ENCODE measurements at regions not wholly inside any gene's neighbourhood (a gene's known extent, or its start where the extent isn't known, plus 50 kb on each side); places are given as distances from the start of the nearest gene placed in this dataset.
"Not testable (repeated sequence)": the region's sequence is repeated elsewhere in the genome, so short reads cannot be mapped to it uniquely, and the experiment has no call there.

DNA sequence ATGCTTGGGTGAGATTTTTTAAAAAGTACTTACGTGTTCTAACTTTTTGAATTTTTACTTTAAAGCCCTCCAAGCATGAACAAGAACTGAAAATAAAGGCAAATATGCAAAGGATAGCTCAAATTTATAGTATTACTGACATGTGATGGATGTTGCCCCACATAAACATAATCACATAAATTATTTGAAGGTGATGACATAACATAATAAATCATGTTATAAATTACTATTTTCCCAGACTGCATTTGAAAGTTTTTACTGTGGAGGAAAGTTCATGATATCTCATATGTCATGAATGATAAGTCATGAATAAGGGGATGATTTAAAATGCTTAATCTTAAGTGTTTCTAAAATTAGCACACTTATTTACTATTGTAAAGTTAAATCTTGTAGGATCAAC lies 705.7 kb upstream of the SLITRK1 start:
- no peak for DNase-seq (ENCODE audit: low read depth in 1 of 2, low spot score in 1 of 2)
- Histone ChIP-seq H3K4me3 (replicated peaks; ENCODE audit: insufficient read depth, low read length) (no peak overlapping the region), H3K27me3 (ENCODE audit: insufficient read depth, poor library complexity, severe bottlenecking) (no peaks in the 10 kb centered on the region), H3K27ac (replicated peaks) (no peak overlapping the region)
- TF ChIP-seq SPI1 (IDR thresholded peaks at IDR 0.05; ENCODE audit: borderline replicate concordance, low read depth), result no peak
- TF ChIP-seq, protein P1, sequence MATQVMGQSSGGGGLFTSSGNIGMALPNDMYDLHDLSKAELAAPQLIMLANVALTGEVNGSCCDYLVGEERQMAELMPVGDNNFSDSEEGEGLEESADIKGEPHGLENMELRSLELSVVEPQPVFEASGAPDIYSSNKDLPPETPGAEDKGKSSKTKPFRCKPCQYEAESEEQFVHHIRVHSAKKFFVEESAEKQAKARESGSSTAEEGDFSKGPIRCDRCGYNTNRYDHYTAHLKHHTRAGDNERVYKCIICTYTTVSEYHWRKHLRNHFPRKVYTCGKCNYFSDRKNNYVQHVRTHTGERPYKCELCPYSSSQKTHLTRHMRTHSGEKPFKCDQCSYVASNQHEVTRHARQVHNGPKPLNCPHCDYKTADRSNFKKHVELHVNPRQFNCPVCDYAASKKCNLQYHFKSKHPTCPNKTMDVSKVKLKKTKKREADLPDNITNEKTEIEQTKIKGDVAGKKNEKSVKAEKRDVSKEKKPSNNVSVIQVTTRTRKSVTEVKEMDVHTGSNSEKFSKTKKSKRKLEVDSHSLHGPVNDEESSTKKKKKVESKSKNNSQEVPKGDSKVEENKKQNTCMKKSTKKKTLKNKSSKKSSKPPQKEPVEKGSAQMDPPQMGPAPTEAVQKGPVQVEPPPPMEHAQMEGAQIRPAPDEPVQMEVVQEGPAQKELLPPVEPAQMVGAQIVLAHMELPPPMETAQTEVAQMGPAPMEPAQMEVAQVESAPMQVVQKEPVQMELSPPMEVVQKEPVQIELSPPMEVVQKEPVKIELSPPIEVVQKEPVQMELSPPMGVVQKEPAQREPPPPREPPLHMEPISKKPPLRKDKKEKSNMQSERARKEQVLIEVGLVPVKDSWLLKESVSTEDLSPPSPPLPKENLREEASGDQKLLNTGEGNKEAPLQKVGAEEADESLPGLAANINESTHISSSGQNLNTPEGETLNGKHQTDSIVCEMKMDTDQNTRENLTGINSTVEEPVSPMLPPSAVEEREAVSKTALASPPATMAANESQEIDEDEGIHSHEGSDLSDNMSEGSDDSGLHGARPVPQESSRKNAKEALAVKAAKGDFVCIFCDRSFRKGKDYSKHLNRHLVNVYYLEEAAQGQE (IDR thresholded peaks at IDR 0.05; ENCODE audit: insufficient replicate concordance, low read depth), result no peak
- TF ChIP-seq POLR2AphosphoS5 (IDR thresholded peaks at IDR 0.05; ENCODE audit: low read depth), result no peak
- TF ChIP-seq, protein P2, sequence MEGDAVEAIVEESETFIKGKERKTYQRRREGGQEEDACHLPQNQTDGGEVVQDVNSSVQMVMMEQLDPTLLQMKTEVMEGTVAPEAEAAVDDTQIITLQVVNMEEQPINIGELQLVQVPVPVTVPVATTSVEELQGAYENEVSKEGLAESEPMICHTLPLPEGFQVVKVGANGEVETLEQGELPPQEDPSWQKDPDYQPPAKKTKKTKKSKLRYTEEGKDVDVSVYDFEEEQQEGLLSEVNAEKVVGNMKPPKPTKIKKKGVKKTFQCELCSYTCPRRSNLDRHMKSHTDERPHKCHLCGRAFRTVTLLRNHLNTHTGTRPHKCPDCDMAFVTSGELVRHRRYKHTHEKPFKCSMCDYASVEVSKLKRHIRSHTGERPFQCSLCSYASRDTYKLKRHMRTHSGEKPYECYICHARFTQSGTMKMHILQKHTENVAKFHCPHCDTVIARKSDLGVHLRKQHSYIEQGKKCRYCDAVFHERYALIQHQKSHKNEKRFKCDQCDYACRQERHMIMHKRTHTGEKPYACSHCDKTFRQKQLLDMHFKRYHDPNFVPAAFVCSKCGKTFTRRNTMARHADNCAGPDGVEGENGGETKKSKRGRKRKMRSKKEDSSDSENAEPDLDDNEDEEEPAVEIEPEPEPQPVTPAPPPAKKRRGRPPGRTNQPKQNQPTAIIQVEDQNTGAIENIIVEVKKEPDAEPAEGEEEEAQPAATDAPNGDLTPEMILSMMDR (IDR thresholded peaks at IDR 0.05; ENCODE audit: insufficient read depth, low read length), result no peak
- no peak for TF ChIP-seq GABPA (IDR thresholded peaks at IDR 0.05; ENCODE audit: low read depth)

DNA sequence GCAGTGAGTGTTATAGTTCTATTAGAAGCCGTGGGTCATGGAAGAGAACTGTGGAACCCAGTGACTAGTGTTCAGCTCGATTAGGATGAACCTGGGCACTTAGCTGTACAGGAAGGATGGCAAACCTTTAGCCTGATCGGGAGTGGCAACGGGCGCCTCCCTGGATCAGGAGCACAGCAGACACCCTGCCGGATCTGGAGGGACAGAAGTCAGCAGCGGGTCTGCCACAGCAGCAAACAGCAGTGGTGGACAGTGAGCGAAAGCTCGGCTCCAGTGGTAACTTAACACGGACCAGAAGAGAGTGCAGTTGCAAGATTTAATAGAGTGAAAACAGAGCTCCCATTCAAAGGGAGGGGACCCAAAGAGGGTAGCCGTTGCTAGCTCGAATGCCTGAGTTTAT lies 697.6 kb upstream of the SLITRK1 start:
- H3K27ac ChIP-seq (replicated peaks); H3K4me3 ChIP-seq (replicated peaks; ENCODE audit: insufficient read depth, low read length); H3K27me3 ChIP-seq (ENCODE audit: insufficient read depth, poor library complexity, severe bottlenecking); DNase-seq (ENCODE audit: low read depth in 1 of 2, low spot score in 1 of 2): not testable (repeated sequence)

DNA sequence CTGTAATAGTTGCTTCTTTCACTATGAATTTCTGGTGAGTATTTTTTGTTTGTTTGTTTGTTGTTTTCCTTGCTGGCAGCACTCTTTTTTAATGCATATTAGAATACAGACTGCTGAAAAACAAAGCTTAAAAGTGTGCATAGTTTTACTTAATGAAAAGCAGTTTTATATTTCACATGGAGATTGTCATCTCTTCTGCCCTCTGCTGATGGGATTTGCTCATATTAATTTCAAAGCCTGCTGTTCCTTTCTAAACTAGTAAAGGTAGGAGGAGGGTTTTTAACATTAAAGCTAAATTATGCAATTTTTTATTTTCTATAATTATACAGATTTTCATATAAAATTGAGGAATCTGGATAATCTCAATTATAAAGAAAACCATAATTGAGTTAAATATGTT lies 692.6 kb upstream of the SLITRK1 start:
- Histone ChIP-seq H3K27ac (replicated peaks) (no peak overlapping the region), H3K27me3 (ENCODE audit: insufficient read depth, poor library complexity, severe bottlenecking) (no peaks in the 10 kb centered on the region), H3K4me3 (replicated peaks; ENCODE audit: insufficient read depth, low read length) (no peak overlapping the region)
- no peak for DNase-seq (ENCODE audit: low read depth in 1 of 2, low spot score in 1 of 2)
- TF ChIP-seq, protein P1 (IDR thresholded peaks at IDR 0.05; ENCODE audit: insufficient replicate concordance, low read depth), result no peak
- TF ChIP-seq SPI1 (IDR thresholded peaks at IDR 0.05; ENCODE audit: borderline replicate concordance, low read depth), result no peak
- TF ChIP-seq POLR2AphosphoS5 (IDR thresholded peaks at IDR 0.05; ENCODE audit: low read depth), result no peak
- TF ChIP-seq GABPA (IDR thresholded peaks at IDR 0.05; ENCODE audit: low read depth), result no peak
- TF ChIP-seq, protein P2 (IDR thresholded peaks at IDR 0.05; ENCODE audit: insufficient read depth, low read length), result no peak

DNA sequence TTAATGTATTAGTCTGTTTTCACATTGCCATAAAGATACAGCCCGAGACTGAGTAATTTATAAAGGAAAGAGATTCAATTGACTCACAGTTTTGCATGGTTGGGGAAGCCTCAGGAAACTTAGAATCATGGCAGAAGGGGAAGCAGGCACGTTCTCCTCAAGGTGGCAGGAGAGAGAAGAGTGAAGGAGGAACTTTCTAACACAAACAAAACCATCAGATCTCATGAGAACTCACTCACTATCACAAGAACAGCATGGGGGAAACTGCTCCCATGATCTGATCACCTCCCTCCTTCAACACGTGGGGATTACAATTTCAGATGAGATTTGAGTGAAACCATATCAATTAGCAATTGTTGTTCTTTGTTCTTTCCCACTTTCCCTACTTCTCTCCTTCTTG lies 689.0 kb upstream of the SLITRK1 start:
- H3K27me3 ChIP-seq (ENCODE audit: insufficient read depth, poor library complexity, severe bottlenecking), result no peaks in the 10 kb centered on the region
- no peak for DNase-seq (ENCODE audit: low read depth in 1 of 2, low spot score in 1 of 2)
- TF ChIP-seq, protein P2 (IDR thresholded peaks at IDR 0.05; ENCODE audit: insufficient read depth, low read length), result no peak
- no peak for TF ChIP-seq GABPA (IDR thresholded peaks at IDR 0.05; ENCODE audit: low read depth)
- TF ChIP-seq, protein P1 (IDR thresholded peaks at IDR 0.05; ENCODE audit: insufficient replicate concordance, low read depth), result no peak
- no peak for TF ChIP-seq POLR2AphosphoS5 (IDR thresholded peaks at IDR 0.05; ENCODE audit: low read depth)
- no peak for TF ChIP-seq SPI1 (IDR thresholded peaks at IDR 0.05; ENCODE audit: borderline replicate concordance, low read depth)
- no peak overlapping the region for H3K27ac ChIP-seq (replicated peaks)
- H3K4me3 ChIP-seq (replicated peaks; ENCODE audit: insufficient read depth, low read length), result no peak overlapping the region
